ENCODE measurements at regions not wholly inside any gene's neighbourhood (a gene's known extent, or its start where the extent isn't known, plus 50 kb on each side); places are given as distances from the start of the nearest gene placed in this dataset.

GRCh38 chr1:185634704-185635103 lies 99.5 kb upstream of the HMCN1 start:
- TF ChIP-seq CTCF (IDR thresholded peaks at IDR 0.05) (no peak), POLR2A (IDR thresholded peaks at IDR 0.05) (no peak)
